GM12872 (cell line): ENCODE measurements at regions not wholly inside any gene's neighbourhood (a gene's known extent, or its start where the extent isn't known, plus 50 kb on each side); places are given as distances from the start of the nearest gene placed in this dataset.

Experiments used
- TF ChIP-seq, protein P1 (sequence below): IDR thresholded peaks from 3 replicates; pipeline ENCODE4 v1.5.1; 2011; ENCODE audit warnings: low read depth, mild to moderate bottlenecking, low read length, moderate library complexity; ENCODE audit not compliant: insufficient read depth

GRCh38 chr17:77356690-77357201 is 216.0 kb downstream of the SEC14L1 start:
- TF ChIP-seq, protein P1, sequence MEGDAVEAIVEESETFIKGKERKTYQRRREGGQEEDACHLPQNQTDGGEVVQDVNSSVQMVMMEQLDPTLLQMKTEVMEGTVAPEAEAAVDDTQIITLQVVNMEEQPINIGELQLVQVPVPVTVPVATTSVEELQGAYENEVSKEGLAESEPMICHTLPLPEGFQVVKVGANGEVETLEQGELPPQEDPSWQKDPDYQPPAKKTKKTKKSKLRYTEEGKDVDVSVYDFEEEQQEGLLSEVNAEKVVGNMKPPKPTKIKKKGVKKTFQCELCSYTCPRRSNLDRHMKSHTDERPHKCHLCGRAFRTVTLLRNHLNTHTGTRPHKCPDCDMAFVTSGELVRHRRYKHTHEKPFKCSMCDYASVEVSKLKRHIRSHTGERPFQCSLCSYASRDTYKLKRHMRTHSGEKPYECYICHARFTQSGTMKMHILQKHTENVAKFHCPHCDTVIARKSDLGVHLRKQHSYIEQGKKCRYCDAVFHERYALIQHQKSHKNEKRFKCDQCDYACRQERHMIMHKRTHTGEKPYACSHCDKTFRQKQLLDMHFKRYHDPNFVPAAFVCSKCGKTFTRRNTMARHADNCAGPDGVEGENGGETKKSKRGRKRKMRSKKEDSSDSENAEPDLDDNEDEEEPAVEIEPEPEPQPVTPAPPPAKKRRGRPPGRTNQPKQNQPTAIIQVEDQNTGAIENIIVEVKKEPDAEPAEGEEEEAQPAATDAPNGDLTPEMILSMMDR, result no peak

DNA sequence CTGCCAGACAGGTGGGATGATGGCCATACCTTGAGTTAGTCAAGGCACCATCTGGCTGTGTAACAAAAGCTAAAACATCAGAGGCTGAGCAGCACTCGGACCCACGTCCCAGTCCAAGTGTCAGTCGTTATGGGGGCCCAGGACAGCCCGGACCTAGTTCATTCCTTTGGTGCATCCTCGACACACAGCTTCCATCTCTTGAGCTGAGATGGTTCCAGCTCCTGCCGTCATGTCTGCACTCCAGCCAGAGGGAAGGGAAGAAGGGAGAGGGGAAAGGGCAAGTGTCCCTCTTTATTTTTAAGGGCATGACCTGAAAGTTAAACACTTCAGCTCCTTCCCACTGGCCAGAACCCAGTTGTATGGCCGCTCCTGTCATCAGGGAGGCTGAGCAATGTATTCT is 218.0 kb downstream of the SEC14L1 start:
- TF ChIP-seq, protein P1, result no peak

DNA sequence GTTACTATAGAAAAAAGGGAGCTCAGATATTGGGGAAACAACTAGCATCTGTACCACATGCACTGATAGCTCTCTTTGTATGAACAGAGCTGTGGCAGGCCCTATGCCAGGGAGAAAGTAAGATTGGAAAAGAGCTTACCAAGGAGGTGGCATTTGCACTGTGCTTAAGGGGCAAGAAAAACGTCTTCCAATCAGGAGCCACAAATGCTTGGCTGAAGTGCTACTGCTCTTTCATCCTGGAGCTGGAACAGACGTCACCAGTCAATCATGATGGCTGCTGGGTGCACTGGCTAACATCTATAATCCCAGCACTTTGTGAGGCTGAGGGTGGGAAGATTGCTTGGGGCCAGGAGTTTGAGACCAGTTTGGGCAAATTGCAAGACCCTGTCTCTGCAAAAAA is 218.5 kb downstream of the SEC14L1 start:
- TF ChIP-seq, protein P1, result no peak

- TF ChIP-seq, protein P1, result no peak
Measured at GRCh38 chr17:77361986-77362620, 221.3 kb downstream of the SEC14L1 start.

DNA sequence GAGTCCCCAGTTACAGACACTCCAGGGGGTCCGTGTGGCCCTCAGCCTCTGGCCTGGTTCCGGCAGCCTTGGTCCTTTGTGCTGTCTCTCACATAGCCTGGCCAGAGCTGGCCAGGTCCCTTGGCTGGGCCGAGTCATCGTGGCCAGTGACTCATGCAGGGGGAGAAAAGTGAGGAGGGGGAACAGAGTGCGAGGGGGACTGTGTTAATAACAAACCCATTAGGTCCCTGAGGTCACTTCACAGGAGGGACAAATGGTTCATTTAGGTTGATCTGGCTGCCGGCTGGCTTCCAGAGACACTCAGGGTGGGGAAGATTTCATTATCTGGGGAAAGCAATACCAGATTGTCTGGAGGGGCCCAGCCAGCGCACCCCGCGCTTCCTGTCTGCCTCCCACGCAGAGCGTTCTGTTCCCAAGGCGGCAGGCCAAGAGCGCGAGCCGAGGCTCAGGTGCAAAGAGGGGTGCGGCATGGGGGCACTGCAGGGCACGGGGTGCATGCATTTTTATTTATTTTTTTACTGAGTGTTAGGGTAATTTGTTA is 223.1 kb downstream of the SEC14L1 start:
- TF ChIP-seq, protein P1, result no peak

- TF ChIP-seq, protein P1, result no peak
Measured at GRCh38 chr17:77364381-77364911, 223.7 kb downstream of the SEC14L1 start.

DNA sequence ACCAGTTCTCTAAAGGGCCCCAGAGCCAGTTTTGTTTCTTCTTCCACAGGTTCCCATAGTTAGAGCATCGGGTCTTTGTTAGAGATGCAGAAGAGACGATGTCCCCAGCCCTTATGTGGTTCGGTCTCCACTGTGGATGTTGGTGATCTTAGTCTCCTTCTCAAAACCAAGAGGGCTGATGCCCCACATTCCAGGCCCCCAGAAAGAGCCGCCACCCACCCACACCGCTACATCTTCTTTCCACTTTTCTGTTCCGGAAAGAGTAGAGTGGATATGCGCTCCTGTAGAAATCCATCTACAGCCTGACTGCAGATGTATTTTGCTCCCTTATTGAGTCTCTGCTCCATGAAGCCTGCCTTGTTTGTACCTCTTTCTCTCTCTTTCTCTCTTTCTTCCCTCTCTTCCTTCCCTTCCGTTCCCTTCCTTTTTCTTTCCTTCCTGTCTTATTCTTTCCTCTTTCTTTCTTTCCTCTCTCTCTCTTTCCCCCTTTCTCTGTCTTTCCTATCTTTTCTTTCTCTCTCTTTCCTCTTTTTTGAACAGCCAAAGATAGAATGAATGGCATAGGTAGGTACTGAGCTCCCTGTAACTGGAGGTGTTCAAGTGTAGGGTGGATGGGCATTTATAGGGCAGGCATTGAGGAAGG is 224.3 kb downstream of the SEC14L1 start:
- TF ChIP-seq, protein P1, result no peak
